GDM1 (cell line): ENCODE measurements at regions not wholly inside any gene's neighbourhood (a gene's known extent, or its start where the extent isn't known, plus 50 kb on each side); places are given as distances from the start of the nearest gene placed in this dataset.
"Not testable (repeated sequence)": the region's sequence is repeated elsewhere in the genome, so short reads cannot be mapped to it uniquely, and the experiment has no call there.

Source experiments
- DNase-seq: peaks from one replicate; lab custom pipeline; 2025; lab: John Stamatoyannopoulos, UW

- no peak for DNase-seq
These were observed 153.5 kb downstream of the HHIP start for GRCh38 chr4:144799486-144799885.

GRCh38 chr4:144801731-144802130, 155.8 kb downstream of the HHIP start:
- no peak for DNase-seq

- no peak for DNase-seq
These were observed 162.1 kb downstream of the HHIP start for GRCh38 chr4:144808034-144808433.

GRCh38 chr4:144809056-144809640, 163.2 kb downstream of the HHIP start:
- DNase-seq, result no peak

GRCh38 chr4:144816668-144817067, 170.7 kb downstream of the HHIP start:
- no peak for DNase-seq

GRCh38 chr4:144817081-144817480, 171.1 kb downstream of the HHIP start:
- no peak for DNase-seq

GRCh38 chr4:144818136-144818535, 172.2 kb downstream of the HHIP start:
- no peak for DNase-seq

GRCh38 chr4:144819591-144819990, 173.6 kb downstream of the HHIP start:
- DNase-seq, result no peak

- no peak for DNase-seq
These were observed 174.2 kb downstream of the HHIP start for GRCh38 chr4:144820011-144820727.

GRCh38 chr4:144820728-144821085, 174.8 kb downstream of the HHIP start:
- no peak for DNase-seq

GRCh38 chr4:144831971-144832370, 186.0 kb downstream of the HHIP start:
- DNase-seq, result no peak

- DNase-seq, result no peak
These were observed 199.5 kb downstream of the HHIP start for GRCh38 chr4:144845411-144845810.

GRCh38 chr4:144851948-144852347, 206.0 kb downstream of the HHIP start:
- no peak for DNase-seq

- DNase-seq, result no peak
These were observed 215.5 kb downstream of the HHIP start for GRCh38 chr4:144861471-144861870.

- DNase-seq, result no peak
These were observed 216.3 kb downstream of the HHIP start for GRCh38 chr4:144862210-144862609.

- DNase-seq, result not testable (repeated sequence)
These were observed 218.9 kb downstream of the HHIP start for GRCh38 chr4:144864891-144865290.

GRCh38 chr4:144868309-144868708, 222.4 kb downstream of the HHIP start:
- no peak for DNase-seq

- no peak for DNase-seq
These were observed 225.3 kb downstream of the ANAPC10 start for GRCh38 chr4:144872508-144873225.

- DNase-seq, result no peak
These were observed 224.6 kb downstream of the ANAPC10 start for GRCh38 chr4:144873226-144873990.

GRCh38 chr4:144894573-144894972, 203.4 kb downstream of the ANAPC10 start:
- peak; percentile 12 for DNase-seq

GRCh38 chr4:144899393-144899792, 198.6 kb downstream of the ANAPC10 start:
- no peak for DNase-seq

- DNase-seq, result no peak
These were observed 196.9 kb downstream of the ANAPC10 start for GRCh38 chr4:144901141-144901540.

GRCh38 chr4:144902614-144903013, 195.4 kb downstream of the ANAPC10 start:
- no peak for DNase-seq
